Right ventricle myocardium superior (tissue), 1 donor: ENCODE measurements at regions not wholly inside any gene's neighbourhood (a gene's known extent, or its start where the extent isn't known, plus 50 kb on each side); places are given as distances from the start of the nearest gene placed in this dataset.
A peak's percentile ranks its signal among the peaks of the same experiment; 100 is the strongest.

ENCODE experiments used
- ATAC-seq: fragments of 200-7000 bp; cut with Tn5 transposase; one replicate; pipeline ENCODE4 v1.9.1; 2020; ENCODE audit warnings: mild to moderate bottlenecking; ENCODE audit not compliant: poor library complexity
- DNase-seq: peaks from one replicate; pipeline ENCODE4 v3.0.0-alpha.2; 2020
- intact Hi-C: fragments of 100-400 bp; cut with DNase I; formaldehyde crosslinking; loops from one replicate; pipeline ENCODE4 v1.11.2; 2022
- donor health status: DM: no; HTN: yes; CAD: no; lungs with severe emphysema.

DNA sequence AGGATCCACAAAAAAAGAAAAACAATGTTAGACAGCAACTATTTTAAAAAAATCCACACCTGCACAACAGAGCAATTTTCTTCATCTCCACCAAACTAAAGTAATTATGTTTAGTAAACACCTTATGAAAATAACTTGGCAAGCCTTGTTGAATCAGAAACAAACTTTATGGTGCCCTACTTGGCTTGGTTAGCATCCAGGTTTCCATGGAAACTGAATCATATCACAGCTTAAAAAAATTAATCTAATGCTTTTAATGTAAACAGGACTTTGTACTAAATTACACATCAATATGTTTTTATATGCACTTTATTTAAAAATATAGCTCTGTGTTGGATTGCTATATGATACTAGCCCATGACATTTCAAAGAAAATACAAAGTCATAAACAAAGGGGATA lies 1882.4 kb downstream of the SUCLG1 start:
- DNase-seq: no peak
- no peak for ATAC-seq
- intact Hi-C loops: no loop called here

- intact Hi-C loops: no loop called here
- peak; percentile 85 for ATAC-seq
- DNase-seq: no peak
Measured at GRCh38 chr2:82539280-82539621, 1919.8 kb downstream of the SUCLG1 start.

DNA sequence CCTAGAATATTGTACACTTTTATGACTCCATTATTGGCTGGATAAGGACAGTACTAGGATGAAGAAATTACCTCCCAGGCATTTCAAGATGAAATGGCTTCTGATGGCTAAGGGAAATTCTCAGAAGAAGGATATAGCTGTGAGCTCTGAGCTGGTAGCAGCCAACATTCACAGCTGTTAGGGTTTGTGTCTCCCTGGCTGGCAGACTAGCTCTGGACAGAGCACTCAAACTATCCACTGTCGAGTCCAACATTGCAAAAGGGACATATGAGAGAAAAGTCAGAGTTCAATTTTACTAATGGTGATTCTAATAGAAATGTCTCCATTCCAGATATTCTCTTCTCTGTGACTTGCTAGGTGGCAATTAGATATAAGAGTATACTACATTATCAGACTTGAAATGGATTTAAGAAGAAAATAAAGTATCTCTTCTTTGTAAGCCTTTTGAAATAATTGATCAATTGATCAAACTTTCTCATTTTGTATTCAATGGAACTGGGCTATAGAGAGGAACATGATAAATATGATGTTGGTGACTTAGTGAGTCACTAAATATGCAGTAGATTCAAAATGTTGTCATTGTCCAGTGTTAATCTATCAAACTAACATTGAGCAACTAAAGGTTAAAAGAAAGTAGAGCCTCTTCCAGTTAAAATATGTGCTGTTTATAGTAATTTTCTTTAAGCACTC lies 1920.3 kb downstream of the SUCLG1 start:
- ATAC-seq: peak; percentile 77
- intact Hi-C loops: no loop called here
- no peak for DNase-seq

DNA sequence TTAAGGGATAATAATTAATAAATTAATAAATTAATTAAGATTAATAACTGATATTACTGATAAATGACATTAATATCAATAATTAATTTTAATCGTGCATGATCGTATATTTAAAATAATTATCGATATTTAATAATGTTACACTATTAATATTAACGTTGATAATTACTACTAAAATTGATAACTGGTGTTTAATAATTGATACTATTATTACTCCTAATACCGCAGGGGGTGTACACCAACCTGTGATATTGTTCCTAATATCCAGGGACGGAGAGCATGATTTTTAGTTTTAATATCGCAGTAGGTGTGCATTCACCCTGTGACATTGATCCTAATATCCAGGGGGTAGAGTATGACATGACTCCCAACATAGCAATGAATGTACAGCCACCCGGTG lies 1930.8 kb downstream of the SUCLG1 start:
- no peak for ATAC-seq
- no peak for DNase-seq
- intact Hi-C loops: no loop called here

DNA sequence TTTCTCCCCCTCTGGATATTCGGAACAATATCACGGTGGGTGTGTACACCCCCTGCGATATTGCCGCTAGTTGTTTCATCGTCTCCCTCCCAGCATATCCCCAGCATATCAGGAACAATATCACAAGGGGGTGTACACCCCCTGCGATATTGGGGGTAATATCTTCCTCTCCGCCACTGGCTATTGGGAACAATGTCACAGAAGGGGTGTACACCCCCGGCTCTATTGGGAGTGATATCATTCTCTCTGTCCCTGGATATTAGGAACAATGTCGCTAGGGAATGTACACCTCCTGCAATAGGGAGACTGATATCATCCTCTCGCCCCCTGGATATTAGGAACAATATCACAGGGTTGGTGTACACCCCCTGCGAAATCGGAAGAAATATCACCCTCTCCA lies 1932.0 kb downstream of the SUCLG1 start:
- ATAC-seq: no peak
- no peak for DNase-seq
- intact Hi-C loops: no loop called here

DNA sequence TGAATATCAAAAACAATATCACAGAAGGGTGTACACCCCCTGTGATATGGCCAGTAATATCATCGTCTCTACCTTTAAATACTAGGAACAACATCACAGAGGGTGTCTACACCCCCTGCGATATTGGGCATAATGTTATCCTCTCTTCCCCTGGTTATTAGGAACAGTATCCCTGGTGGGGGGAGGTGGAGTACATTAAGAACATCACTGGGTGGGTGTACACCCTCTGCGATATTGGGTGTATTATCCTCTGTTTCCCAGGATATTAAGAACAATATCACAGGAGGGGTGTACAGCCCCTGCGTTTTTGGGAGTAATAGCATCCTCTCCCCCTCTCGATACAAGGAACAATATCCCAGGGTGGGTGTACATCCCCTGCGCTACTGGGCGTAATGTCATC lies 1932.8 kb downstream of the SUCLG1 start:
- no peak for ATAC-seq
- DNase-seq: no peak
- intact Hi-C loops: no loop called here

- intact Hi-C loops: no loop called here
- DNase-seq (no peak), ATAC-seq (no peak)
Measured at GRCh38 chr2:82525744-82526143, 1933.3 kb downstream of the SUCLG1 start.

GRCh38 chr2:82524826-82525225 lies 1934.3 kb downstream of the SUCLG1 start:
- ATAC-seq (no peak), DNase-seq (no peak)
- intact Hi-C loops: no loop called here

- no peak for DNase-seq
- no peak for ATAC-seq
- intact Hi-C loops: no loop called here
Measured at GRCh38 chr2:82511894-82512293, 1947.2 kb downstream of the SUCLG1 start.

DNA sequence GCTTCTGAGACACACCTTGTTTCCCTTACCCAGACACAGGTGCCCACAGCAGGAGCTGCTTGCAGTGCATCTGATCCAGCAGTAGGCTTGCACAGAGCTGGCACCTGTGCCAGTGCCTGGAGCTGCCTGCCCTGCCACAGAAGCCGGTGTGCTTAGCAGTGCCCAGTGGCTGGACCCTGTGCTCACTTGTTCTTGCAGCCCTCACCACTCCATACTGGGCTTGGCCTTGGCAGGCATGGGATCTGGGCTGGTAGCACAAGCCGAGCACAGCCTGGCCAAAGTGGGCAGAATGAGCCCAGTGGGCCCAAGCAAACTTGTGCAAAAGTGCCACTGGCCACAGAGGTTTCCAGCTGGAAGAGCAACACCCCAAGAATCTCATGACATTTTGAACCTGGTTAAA lies 1950.4 kb downstream of the SUCLG1 start:
- no peak for ATAC-seq
- intact Hi-C loops: no loop called here
- DNase-seq: no peak

- ATAC-seq (no peak), DNase-seq (no peak)
- intact Hi-C loops: no loop called here
Measured at GRCh38 chr2:82507657-82508056, 1951.4 kb downstream of the SUCLG1 start.

DNA sequence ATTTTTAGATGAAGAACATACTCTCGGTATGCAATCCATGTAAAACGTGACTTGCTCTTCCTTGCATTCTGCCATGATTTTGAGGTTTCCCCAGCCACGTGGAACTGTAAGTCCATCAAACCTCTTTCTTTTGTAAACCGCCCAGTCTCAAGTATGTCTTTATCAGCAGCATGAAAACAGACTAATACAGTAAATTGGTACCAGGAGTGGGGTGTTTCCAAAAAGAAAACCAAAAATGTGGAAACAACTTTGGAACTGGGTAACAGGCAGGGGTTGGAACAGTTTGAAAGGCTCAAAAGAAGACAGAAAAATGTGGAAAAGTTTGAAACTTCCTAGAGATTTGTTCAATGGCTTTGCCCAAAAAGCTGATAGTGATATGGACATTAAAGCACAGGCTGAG lies 1957.9 kb downstream of the SUCLG1 start:
- intact Hi-C loops: no loop called here
- no peak for DNase-seq
- no peak for ATAC-seq

DNA sequence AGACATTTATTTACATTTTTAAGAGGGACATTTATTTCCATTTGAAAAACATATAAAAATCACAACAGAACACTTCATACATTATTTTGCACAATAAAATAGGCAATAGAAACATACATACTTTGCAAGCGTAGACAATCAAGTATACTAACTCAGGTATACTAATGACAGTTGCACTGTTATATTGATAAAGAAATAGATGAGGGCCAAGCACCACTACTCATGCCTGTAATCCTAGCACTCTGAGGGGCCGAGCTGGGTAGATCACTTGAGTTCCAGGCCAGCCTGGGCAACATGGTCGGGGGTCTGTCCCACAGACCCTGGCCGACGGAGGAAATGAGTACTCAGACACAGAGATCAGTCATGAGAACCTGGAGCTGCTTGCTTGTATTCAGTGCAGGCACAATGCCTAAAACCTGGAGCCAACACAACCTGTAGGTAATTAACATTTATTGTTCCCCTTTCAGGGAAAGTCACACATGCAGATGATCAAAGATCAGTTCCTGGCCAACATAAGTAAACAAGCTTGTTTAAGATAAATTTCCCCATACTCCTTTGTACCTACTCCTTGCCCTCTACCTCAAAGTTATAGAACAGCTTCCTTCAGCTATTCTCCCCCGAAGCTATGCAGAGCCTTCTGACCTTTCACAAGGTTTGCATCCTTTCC lies 1960.2 kb downstream of the SUCLG1 start:
- intact Hi-C loops: no loop called here
- no peak for ATAC-seq

GRCh38 chr2:82494739-82495138 lies 1964.3 kb downstream of the SUCLG1 start:
- DNase-seq (no peak), ATAC-seq (peak; percentile 96)
- intact Hi-C loops: no loop called here

More for the DNA sequence above, 1960.2 kb downstream of the SUCLG1 start:
- DNase-seq: no peak

DNA sequence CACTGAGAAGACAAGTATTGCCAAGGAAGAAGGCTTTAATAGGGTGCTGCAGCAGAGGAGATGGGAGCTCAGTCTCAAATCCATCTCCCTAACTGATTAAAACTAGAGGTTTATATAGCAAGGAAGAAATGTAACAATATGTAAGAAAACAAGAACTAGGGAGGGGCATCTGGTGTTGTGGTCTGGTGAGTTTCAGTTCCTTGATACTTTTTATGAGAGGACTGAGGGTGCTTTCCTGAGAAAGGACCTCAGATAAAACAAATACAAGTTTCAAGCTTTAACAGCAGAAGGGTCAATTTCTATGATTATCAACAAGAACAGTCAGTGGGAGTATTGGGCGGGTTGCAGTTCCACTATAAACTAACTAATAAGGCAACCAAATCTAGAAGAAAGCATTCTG lies 1967.5 kb downstream of the SUCLG1 start:
- intact Hi-C loops: no loop called here
- DNase-seq (no peak), ATAC-seq (no peak)

DNA sequence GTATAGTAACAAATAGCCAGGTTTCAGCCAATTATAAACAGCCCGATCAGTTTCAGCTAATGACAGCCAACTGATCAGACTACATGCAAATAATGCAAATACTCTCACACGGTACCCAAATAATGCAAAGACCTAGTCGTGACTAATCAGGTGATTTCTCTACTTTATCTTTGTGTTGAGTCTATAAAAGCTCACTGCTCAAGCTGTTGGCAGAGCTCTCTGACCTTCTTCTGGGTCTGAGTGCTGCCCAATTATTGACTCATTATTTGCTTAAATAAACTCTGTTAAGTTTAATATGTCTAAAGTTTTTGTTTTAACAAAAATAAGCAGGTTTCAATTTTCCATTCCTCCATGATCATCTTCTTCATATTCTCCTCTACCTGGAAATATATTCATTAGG lies 1971.7 kb downstream of the SUCLG1 start:
- DNase-seq: no peak

DNA sequence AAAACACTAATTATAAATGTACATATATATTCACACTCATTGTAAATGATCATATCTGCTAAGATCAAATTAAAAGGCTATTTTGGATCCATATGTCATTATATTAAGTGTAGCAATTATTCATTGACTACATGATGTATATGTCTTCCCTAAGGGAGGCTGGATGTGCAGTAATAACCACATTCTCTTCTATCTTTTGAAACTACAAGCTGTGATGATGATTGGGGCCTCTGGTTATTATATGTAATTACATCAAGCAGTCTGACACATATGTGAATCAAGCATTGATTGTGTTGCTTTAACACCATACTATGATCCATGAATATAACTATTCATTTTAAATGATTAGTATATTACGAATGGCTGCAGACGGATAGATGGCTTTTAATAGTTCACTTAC lies 1973.4 kb downstream of the SUCLG1 start:
- DNase-seq (no peak), ATAC-seq (no peak)
- intact Hi-C loops: no loop called here

More for the DNA sequence above, 1971.7 kb downstream of the SUCLG1 start:
- no peak for ATAC-seq
- intact Hi-C loops: no loop called here

DNA sequence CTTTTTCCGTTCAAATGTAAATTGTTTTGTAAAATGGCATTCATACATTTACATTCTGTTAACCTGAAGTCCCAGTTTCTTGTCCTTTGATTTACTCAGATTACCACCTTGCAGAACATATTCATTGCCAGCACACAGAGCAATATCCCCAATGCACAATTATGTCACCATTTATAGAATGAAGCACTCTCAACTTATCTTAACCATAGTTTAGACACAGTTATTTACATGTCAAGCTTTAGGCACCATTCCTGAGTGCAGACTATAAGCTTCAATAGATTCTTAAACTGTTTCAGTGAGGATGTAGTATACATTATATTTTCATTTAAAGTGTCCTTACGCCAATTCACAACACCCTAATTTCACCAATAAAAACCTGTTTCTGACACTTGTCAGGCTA lies 1977.9 kb downstream of the SUCLG1 start:
- intact Hi-C loops: no loop called here
- DNase-seq (no peak), ATAC-seq (no peak)

DNA sequence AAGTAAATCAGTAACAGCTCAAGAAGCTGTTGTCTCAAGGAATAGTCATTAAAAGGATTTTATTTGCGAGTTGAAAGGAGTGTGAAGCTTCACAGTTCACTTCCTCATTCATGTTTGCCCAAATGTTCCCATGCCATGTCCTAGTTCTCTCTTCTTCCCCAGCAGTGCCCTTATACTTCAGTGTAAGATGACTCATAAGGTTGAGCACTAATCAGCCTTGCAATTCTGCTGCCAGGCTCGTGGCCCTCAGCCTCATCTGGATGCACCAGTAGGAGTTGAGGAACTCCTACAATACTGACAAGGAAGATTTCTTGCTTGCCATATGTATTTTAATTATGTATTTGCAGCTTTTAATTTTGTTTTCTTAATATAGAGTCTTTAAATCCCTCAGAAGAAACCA lies 1980.4 kb downstream of the SUCLG1 start:
- intact Hi-C loops: no loop called here
- ATAC-seq (no peak), DNase-seq (no peak)

- no peak for DNase-seq
Measured at GRCh38 chr2:82476094-82476493, 1983.0 kb downstream of the SUCLG1 start.

DNA sequence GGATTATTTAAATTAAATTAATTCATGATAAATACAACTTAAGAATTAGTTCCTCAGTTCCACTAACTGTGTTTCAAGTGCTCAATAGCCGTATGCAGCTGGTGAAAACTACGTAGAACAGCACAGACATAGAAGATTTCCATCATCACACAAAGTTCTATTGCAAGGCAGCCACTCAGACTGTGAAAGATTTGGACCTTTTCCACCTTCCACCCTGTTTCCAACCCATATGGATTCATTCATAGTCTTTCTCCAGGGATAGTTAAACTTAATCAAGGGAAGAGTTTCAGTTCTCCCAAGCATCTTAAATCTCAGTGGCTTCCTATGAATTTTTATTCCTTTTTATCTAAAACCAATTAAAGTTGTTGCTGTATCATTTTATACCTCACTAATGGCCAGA lies 2030.8 kb downstream of the SUCLG1 start:
- ATAC-seq: no peak
- intact Hi-C loops: no loop called here
- DNase-seq: no peak

More at GRCh38 chr2:82476094-82476493, 1983.0 kb downstream of the SUCLG1 start:
- intact Hi-C loops: no loop called here
- ATAC-seq: no peak
